Mucosa of rectum (tissue), 2 donors: ENCODE measurements at regions not wholly inside any gene's neighbourhood (a gene's known extent, or its start where the extent isn't known, plus 50 kb on each side); places are given as distances from the start of the nearest gene placed in this dataset.
A peak's percentile ranks its signal among the peaks of the same experiment; 100 is the strongest.
"Not testable (repeated sequence)": the region's sequence is repeated elsewhere in the genome, so short reads cannot be mapped to it uniquely, and the experiment has no call there.

ENCODE experiments used
- H3K27ac ChIP-seq, 2 donors: one replicate each; pipeline ENCODE4 v1.7.0; 2013; ENCODE audit warnings: inconsistent platforms in 2 of 2, low read depth in 2 of 2, low read length in 2 of 2
- H3K27me3 ChIP-seq, 2 donors: one replicate each; pipeline ENCODE4 v1.7.0; 2013; ENCODE audit warnings: low read length in 2 of 2; ENCODE audit not compliant: control insufficient read depth in 2 of 2, insufficient read depth in 2 of 2
- H3K36me3 ChIP-seq, 2 donors: one replicate each; pipeline ENCODE4 v1.7.0; 2013; ENCODE audit warnings: low read length in 2 of 2; ENCODE audit not compliant: control insufficient read depth in 2 of 2, insufficient read depth in 2 of 2
- H3K4me1 ChIP-seq, 2 donors: one replicate each; pipeline ENCODE4 v1.7.0; 2013; ENCODE audit warnings: low read length in 2 of 2, mild to moderate bottlenecking in 1 of 2; ENCODE audit not compliant: control insufficient read depth in 2 of 2, insufficient read depth in 2 of 2
- H3K4me3 ChIP-seq, 2 donors: one replicate each; pipeline ENCODE4 v1.7.0; 2013; ENCODE audit warnings: low read length in 2 of 2
- H3K9ac ChIP-seq, 2 donors: one replicate each; pipeline ENCODE4 v1.7.0; 2013; ENCODE audit warnings: low read length in 2 of 2, low read depth in 1 of 2, mild to moderate bottlenecking in 1 of 2
- H3K9me3 ChIP-seq, 2 donors: one replicate each; pipeline ENCODE4 v1.7.0; 2013; ENCODE audit warnings: low read length in 2 of 2; ENCODE audit not compliant: control insufficient read depth in 2 of 2
- donor health status: healthy.
- donor health status: Normal muscosa, but diverticular disease.

DNA sequence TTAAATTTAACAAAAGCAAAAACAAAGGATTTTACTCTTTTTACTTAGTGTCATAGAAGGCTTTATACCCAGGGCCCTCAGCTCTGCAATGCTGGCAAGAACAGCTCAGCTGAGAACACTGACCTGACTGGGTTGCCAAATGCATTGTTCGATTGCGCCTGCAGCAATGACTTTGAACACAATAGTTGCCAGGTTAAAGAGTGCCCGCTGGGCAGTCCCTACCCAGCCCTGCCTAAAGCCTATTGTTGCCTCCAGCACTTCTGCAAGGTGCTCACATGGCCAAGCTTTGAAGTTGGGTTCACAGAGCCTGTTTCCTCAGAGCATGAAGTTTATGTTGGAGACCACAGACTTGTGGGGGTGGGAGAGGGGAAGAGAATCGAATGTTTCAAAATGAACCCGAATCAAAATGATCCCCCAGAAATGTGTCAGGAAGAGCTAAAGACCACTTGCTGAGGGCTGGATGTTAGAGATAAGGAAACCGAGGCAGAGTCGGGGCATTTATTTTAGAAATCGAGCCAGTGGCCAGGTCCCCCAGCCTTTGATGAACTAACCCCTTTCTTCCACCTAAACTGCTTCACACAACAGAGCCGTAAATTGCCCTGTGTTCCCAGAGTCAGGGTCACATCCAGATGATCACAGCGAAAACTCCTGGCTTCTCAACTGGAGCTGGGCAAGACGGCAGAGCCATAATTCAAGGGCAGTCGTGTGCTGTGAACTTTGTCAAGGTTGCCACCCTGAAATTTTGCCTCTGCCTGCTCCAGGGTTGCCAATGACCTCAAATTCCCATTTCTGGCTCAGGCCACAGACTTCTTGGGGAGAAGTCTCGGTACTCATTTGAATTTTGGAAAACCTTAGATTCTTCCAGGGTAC is 55.0 kb downstream of the FOXA2 start:
- H3K4me1 ChIP-seq, result peaks cover 0 to 2% of the 10 kb centered on the region in 2 donors
- H3K27me3 ChIP-seq, result no peaks in the 10 kb centered on the region
- H3K36me3 ChIP-seq, result no peaks in the 10 kb centered on the region
- no peak overlapping the region for H3K27ac ChIP-seq
- no peak overlapping the region for H3K9ac ChIP-seq
- no peak overlapping the region for H3K4me3 ChIP-seq
- no peaks in the 10 kb centered on the region for H3K9me3 ChIP-seq

DNA sequence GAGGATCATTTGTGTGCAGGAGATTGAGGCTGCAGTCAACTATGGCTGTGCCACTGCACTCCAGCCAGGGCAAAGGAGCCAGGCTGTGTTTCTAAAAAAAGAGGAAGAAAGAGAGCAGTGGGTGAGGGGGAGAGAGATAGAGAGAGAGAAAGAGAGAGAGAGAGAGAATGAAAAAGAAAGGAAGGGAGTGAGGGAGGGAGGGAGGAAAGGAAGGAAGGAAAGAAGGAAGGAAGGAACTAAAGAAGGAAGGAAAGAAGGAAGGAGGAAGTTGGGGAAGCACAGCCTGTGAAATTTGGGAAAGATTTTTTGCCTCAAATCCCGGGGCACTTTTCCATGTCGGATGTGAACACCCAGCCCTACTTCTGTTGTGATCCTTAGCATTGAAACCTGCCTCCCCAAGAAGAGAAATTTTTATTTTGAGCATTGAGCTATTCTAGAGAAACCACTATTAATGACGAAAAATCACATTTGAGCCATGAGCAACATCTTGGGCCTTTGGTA is 57.8 kb downstream of the FOXA2 start:
- peaks cover 0 to 8% of the 10 kb centered on the region in 2 donors for H3K4me1 ChIP-seq
- no peak overlapping the region for H3K9ac ChIP-seq
- H3K27ac ChIP-seq, result no peak overlapping the region
- no peak overlapping the region for H3K4me3 ChIP-seq
- H3K9me3 ChIP-seq, result no peaks in the 10 kb centered on the region
- no peaks in the 10 kb centered on the region for H3K27me3 ChIP-seq
- no peaks in the 10 kb centered on the region for H3K36me3 ChIP-seq

DNA sequence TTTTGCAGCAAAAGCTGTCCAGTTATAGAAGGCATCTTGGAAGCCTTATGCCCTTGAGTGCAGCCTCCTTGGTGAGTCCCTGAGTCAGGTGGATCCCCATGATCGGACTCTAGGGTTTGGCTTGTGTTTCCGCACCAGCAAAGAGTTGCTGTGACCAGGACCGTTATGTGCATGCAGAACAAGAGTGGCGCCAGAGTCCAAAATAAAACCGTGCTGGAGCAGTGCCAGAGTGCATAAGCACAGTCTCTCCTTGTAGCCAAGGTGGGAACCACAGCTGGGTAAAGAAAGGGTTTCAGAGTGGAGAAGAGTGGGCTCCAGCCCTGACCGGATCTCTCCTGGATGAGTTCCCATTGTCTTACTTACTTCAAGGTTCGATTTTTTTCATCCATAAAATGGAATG is 58.6 kb downstream of the FOXA2 start:
- no peak overlapping the region for H3K9ac ChIP-seq
- no peak overlapping the region for H3K27ac ChIP-seq
- no peak overlapping the region for H3K4me3 ChIP-seq
- H3K4me1 ChIP-seq, result peaks cover 0 to 8% of the 10 kb centered on the region in 2 donors
- H3K9me3 ChIP-seq, result no peaks in the 10 kb centered on the region
- H3K27me3 ChIP-seq, result no peaks in the 10 kb centered on the region
- H3K36me3 ChIP-seq, result no peaks in the 10 kb centered on the region

DNA sequence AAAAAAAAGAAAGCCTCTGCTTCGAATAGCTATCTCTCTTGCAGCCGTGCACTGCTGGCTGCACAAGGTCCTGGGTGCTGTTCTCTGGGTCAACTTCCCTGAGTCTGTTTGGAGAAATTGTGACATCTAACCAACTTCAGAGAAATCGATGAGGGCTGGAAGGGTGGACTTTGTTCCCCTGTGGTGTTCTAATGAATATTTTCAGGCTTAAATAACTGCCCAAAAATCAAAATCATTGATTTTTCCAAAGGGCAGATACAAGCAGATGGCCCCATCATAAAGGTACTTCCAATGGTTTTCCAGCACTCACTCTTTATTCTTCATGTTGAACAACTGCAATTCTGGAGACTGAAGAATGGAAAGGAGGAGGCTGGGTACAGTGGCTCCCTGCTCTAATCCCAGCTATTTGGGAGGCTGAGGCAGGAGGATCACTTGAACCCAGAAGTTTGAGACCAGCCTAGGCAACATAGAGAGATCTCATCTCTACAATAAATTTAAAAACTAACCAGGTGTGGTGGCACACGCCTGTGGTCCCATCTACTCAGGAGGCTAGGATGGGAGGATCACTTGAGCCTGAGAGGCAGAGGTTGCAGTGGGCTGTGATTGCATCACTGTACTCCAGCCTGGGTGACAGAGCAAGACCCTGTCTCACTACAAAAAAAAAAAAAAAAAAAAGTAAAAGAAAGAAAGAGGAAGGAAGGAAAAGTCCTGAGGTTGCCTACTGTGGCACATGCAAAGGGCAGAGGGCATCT is 59.1 kb downstream of the FOXA2 start:
- Histone ChIP-seq H3K4me3 (no peak overlapping the region), H3K36me3 (no peaks in the 10 kb centered on the region), H3K9ac (no peak overlapping the region), H3K27me3 (no peaks in the 10 kb centered on the region), H3K9me3 (no peaks in the 10 kb centered on the region), H3K4me1 (peaks cover 0 to 8% of the 10 kb centered on the region in 2 donors), H3K27ac (peak overlapping the region in 1 of 2 donors; percentile 16)

DNA sequence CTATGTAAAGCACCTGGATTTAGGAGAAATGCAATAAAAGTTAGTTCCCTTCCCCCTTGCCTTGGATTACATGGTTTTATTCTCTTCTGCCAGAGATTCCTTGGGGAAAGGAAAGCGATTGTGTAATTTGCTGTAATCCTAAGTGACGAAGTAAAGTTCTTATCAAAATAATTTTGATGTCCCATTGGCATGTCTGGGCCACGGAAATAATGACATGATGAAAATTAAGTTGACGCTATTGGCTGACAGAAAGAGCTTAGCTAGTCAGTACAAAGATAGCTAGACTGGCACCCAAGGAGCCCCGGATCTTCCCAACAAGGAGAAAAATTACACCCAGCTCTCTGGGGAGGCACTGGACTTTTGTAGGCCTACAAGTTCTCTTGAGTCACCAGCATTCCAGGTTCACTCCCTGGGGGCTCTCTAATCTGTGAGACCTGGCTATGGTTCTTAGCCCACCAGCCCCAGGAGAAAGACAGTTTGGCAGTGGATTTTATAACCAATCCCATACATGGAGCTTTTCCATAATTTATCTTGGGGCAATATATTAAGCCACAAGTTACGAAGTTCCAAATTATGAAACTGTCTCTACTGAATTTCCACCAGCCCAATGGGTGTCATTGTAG is 59.9 kb downstream of the FOXA2 start:
- H3K9ac ChIP-seq, result no peak overlapping the region
- H3K4me3 ChIP-seq, result no peak overlapping the region
- H3K9me3 ChIP-seq, result no peaks in the 10 kb centered on the region
- H3K36me3 ChIP-seq, result no peaks in the 10 kb centered on the region
- H3K4me1 ChIP-seq, result peaks cover 0 to 8% of the 10 kb centered on the region in 2 donors
- H3K27me3 ChIP-seq, result no peaks in the 10 kb centered on the region
- H3K27ac ChIP-seq, result peak overlapping the region; percentile 59

DNA sequence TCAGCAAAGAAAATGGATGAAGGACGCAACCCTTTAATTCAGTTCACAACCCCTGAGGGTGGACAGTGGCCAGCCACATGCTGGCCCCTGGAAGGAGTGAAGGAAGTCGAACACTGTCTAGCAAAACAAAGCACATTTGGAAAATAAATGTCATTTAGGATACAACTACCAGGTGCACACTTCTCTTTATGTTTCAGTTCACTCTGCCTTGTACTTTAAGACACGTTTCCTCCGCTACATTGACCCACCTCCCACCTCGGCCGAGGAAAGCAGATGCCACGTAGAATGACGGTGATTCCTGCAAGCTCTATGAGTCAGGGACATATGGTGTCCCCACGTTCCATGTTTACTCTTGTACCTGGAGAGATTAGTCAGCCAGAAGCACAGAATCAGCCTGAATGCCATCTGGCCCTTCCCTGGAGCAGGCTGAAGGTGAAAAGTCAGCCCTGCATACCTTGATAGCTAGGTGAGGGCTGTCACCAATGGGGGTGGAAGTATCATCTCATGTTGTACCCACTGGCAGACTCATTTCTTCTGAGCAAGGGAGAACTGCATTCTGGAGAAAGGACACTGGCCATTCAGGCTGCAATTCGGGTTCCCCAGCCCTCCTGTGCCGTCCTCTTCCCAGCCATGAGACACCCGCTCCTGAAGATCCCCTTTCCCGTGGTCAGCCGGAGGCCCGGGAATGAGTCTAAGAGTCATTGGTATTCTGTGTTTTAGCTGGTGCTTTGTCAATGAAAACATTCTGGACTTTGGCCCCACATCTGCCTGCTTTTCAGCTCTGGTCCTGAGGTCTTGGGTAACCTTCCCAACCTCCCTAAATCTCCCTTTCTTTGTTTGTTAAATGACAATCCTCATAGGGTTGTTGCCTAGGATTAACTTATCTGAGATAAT is 60.6 kb downstream of the FOXA2 start:
- Histone ChIP-seq H3K27me3 (no peaks in the 10 kb centered on the region), H3K36me3 (no peaks in the 10 kb centered on the region), H3K9me3 (no peaks in the 10 kb centered on the region), H3K4me1 (peaks cover 0 to 8% of the 10 kb centered on the region in 2 donors), H3K4me3 (peak overlapping the region; percentile 20 to 28), H3K27ac (peak overlapping the region; percentile 72 to 83), H3K9ac (no peak overlapping the region)

DNA sequence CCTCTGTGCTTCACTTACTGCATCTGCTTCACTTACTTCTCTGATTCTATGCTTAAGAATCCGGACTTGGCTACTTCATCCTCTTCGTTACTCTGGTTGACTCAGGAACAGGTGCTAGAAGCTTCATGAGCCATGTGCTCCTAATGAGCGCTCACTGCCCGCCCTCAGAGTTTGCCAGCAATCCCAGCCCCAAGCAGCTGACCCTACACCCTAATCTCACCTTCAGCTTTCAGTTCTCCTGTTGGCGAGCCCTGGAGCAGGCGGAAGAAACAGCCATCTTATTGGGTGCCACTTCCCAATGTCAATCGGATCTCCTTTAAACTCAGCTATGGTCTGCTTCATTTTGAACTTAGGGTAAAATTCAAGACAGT is 61.3 kb downstream of the FOXA2 start:
- Histone ChIP-seq H3K4me1 (peaks cover 0 to 8% of the 10 kb centered on the region in 2 donors), H3K27me3 (no peaks in the 10 kb centered on the region), H3K9me3 (no peaks in the 10 kb centered on the region), H3K27ac (peak overlapping the region; percentile 72 to 83), H3K36me3 (no peaks in the 10 kb centered on the region), H3K9ac (no peak overlapping the region), H3K4me3 (no peak overlapping the region)

DNA sequence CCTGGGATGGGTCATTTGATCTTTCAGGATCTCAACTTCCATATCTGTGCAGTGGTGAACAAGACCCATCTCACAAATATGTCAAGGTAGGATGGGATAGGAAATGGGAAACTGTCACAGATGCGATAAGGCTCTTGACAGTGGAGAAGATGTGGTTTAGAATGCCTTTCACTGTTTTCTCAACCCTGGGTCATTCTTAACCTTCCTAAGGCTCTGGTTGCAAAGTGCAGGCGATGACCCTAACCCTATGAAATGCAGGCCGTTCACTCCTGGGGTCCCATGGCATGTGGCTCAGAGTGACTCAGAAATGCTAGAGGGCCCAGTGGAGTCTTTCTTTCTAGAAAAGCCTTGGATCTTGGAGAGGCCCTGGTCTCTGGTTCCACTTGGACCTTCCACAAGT is 61.7 kb downstream of the FOXA2 start:
- Histone ChIP-seq H3K27me3 (no peaks in the 10 kb centered on the region), H3K9ac (no peak overlapping the region), H3K9me3 (no peaks in the 10 kb centered on the region), H3K27ac (peak overlapping the region; percentile 32 to 83), H3K36me3 (no peaks in the 10 kb centered on the region), H3K4me3 (no peak overlapping the region), H3K4me1 (peaks cover 0 to 8% of the 10 kb centered on the region in 2 donors)

DNA sequence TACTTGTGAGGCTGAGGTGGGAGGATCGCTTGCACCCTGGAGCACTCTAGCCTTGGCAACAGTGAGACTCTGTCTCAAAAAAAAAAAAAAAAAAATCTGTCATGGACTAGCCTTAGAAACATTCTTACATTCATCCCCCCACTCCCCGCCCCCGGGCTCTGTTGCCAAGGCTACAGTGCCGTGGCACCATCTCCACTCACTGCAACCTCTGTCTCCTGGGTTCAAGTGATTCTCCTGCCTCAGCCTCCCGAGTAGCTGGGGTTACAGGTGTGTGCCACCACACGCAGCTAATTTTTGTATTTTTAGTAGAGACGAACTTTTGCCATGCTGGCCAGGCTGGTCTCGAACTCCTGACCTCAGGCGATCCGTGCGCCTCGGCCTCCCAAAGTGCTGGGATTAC is 62.4 kb downstream of the FOXA2 start:
- not testable (repeated sequence) for H3K9me3 ChIP-seq, H3K4me3 ChIP-seq, H3K27ac ChIP-seq, H3K4me1 ChIP-seq, H3K27me3 ChIP-seq, H3K9ac ChIP-seq, H3K36me3 ChIP-seq
